MM.1S (cell line): ENCODE measurements at regions not wholly inside any gene's neighbourhood (a gene's known extent, or its start where the extent isn't known, plus 50 kb on each side); places are given as distances from the start of the nearest gene placed in this dataset.

Experiments
- DNase-seq: peaks from one replicate; pipeline ENCODE4 v3.0.0-alpha.2; 2015
- H2AFZ ChIP-seq: fragments of 300-600 bp; sonication (generic); 2 replicates; pipeline ENCODE4 v1.6.0; 2016; ENCODE audit warnings: antibody characterized with exemption, low read length
- H3F3A ChIP-seq: fragments of 300-600 bp; sonication (generic); 2 replicates; pipeline ENCODE4 v1.6.1; 2016; ENCODE audit warnings: mild to moderate bottlenecking, antibody characterized with exemption, low read length, moderate library complexity, mixed read lengths; ENCODE audit not compliant: insufficient read depth
- H3K27ac ChIP-seq: fragments of 300-600 bp; sonication (generic); 2 replicates; pipeline ENCODE4 v1.5.1; 2016; ENCODE audit warnings: mild to moderate bottlenecking, low read length
- H3K27me3 ChIP-seq: fragments of 300-600 bp; sonication (generic); replicated peaks from 2 replicates; pipeline ENCODE4 v1.6.0; 2016; ENCODE audit warnings: low read length; ENCODE audit not compliant: insufficient read depth
- H3K36me3 ChIP-seq: fragments of 300-600 bp; sonication (generic); replicated peaks from 2 replicates; pipeline ENCODE4 v1.6.1; 2016; ENCODE audit warnings: mild to moderate bottlenecking, low read length, mixed read lengths; ENCODE audit not compliant: insufficient read depth
- H3K4me1 ChIP-seq: fragments of 300-600 bp; sonication (generic); 2 replicates; pipeline ENCODE4 v1.6.1; 2016; ENCODE audit warnings: low read length, mixed read lengths
- H3K4me2 ChIP-seq: fragments of 300-600 bp; sonication (generic); 2 replicates; pipeline ENCODE4 v1.6.0; 2016; ENCODE audit warnings: low read depth, low read length
- H3K4me3 ChIP-seq: fragments of 300-600 bp; sonication (generic); 2 replicates; pipeline ENCODE4 v1.5.1; 2016; ENCODE audit warnings: low read length, mixed read lengths
- H3K79me2 ChIP-seq: fragments of 300-600 bp; sonication (generic); 2 replicates; pipeline ENCODE4 v1.6.1; 2016; ENCODE audit warnings: mixed run types, low read length, mixed read lengths
- H3K9ac ChIP-seq: fragments of 300-600 bp; sonication (generic); 2 replicates; pipeline ENCODE4 v1.6.1; 2016; ENCODE audit warnings: low read length, mixed read lengths
- H3K9me2 ChIP-seq: fragments of 300-600 bp; sonication (generic); replicated peaks from 2 replicates; pipeline ENCODE4 v1.6.1; 2016; ENCODE audit warnings: mild to moderate bottlenecking, low read length, mixed read lengths; ENCODE audit not compliant: insufficient read depth
- H3K9me3 ChIP-seq: fragments of 300-600 bp; sonication (generic); replicated peaks from 2 replicates; pipeline ENCODE4 v1.6.1; 2016; ENCODE audit warnings: mild to moderate bottlenecking, low read length, mixed read lengths; ENCODE audit not compliant: insufficient read depth
- H4K20me1 ChIP-seq: fragments of 300-600 bp; sonication (generic); 2 replicates; pipeline ENCODE4 v1.6.1; 2016; ENCODE audit warnings: mild to moderate bottlenecking, low read length, moderate library complexity, mixed read lengths; ENCODE audit not compliant: insufficient read depth
- CTCF ChIP-seq: fragments of 300-600 bp; sonication (generic); IDR thresholded peaks from 2 replicates; pipeline ENCODE4 v1.5.1; 2016; ENCODE audit warnings: antibody characterized with exemption, low read length, mixed read lengths
- EZH2 ChIP-seq: fragments of 300-600 bp; sonication (generic); optimal IDR thresholded peaks from 2 replicates; pipeline ENCODE3; 2017; ENCODE audit warnings: low read depth, mild to moderate bottlenecking, antibody characterized with exemption, low read length, mixed read lengths
- EZH2phosphoT487 ChIP-seq: fragments of 300-600 bp; sonication (generic); IDR thresholded peaks from 2 replicates; pipeline ENCODE4 v1.6.1; 2018; ENCODE audit warnings: antibody characterized with exemption, low read length

- Histone ChIP-seq H3F3A (no peaks in the 10 kb centered on the region), H4K20me1 (no peaks in the 10 kb centered on the region), H3K36me3 (no peaks in the 10 kb centered on the region), H3K9ac (no peak overlapping the region), H3K4me3 (no peak overlapping the region), H3K9me3 (no peaks in the 10 kb centered on the region), H2AFZ (no peak overlapping the region), H3K27ac (no peak overlapping the region), H3K4me1 (no peaks in the 10 kb centered on the region), H3K79me2 (no peaks in the 10 kb centered on the region), H3K9me2 (no peaks in the 10 kb centered on the region), H3K4me2 (no peak overlapping the region), H3K27me3 (no peaks in the 10 kb centered on the region)
- TF ChIP-seq CTCF (no peak), EZH2 (no peak), EZH2phosphoT487 (no peak)
- DNase-seq, result no peak
Measured at GRCh38 chr2:9069543-9069942, 66.1 kb upstream of the MBOAT2 start.

DNA sequence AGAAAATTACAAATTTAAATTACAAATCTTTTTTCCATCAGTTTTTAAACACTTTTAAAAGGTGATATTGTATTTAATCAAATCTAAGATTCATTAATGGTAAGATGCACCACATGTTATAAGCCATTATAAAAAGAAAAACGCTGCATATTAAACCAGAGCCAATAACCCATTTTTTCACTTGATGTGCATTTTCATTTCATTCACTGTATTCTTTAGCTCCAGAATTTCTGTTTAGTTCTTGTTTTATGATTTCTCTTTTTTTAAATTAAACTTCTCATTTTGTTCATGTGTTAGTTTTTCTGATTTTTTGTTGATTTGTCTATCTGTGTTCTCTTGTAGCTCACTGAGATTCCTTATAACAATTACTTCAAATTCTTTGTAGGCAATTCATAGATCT is 62.4 kb upstream of the MBOAT2 start:
- Histone ChIP-seq H3K27ac (no peak overlapping the region), H3K79me2 (no peaks in the 10 kb centered on the region), H3K9ac (no peak overlapping the region), H2AFZ (no peak overlapping the region), H3K4me3 (no peak overlapping the region), H3F3A (no peaks in the 10 kb centered on the region), H3K36me3 (no peaks in the 10 kb centered on the region), H3K27me3 (no peaks in the 10 kb centered on the region), H3K9me3 (no peaks in the 10 kb centered on the region), H3K4me1 (no peaks in the 10 kb centered on the region), H3K9me2 (no peaks in the 10 kb centered on the region), H4K20me1 (no peaks in the 10 kb centered on the region), H3K4me2 (no peak overlapping the region)
- DNase-seq, result no peak
- TF ChIP-seq EZH2, result no peak
- no peak for TF ChIP-seq EZH2phosphoT487
- no peak for TF ChIP-seq CTCF

GRCh38 chr2:9063023-9063606 is 59.6 kb upstream of the MBOAT2 start:
- Histone ChIP-seq H3K4me2 (no peak overlapping the region), H3K27me3 (no peaks in the 10 kb centered on the region), H3K9ac (no peak overlapping the region)

More at GRCh38 chr2:9063023-9063606, 59.6 kb upstream of the MBOAT2 start:
- H3K4me3 ChIP-seq, result no peak overlapping the region
- H2AFZ ChIP-seq, result no peak overlapping the region
- H3K36me3 ChIP-seq, result no peaks in the 10 kb centered on the region
- no peak for DNase-seq
- TF ChIP-seq EZH2 (no peak), EZH2phosphoT487 (no peak), CTCF (no peak)
- H3F3A ChIP-seq, result no peaks in the 10 kb centered on the region
- H3K79me2 ChIP-seq, result no peaks in the 10 kb centered on the region
- no peaks in the 10 kb centered on the region for H3K4me1 ChIP-seq
- no peaks in the 10 kb centered on the region for H3K9me3 ChIP-seq
- no peaks in the 10 kb centered on the region for H4K20me1 ChIP-seq
- no peak overlapping the region for H3K27ac ChIP-seq
- no peaks in the 10 kb centered on the region for H3K9me2 ChIP-seq
